ENCODE measurements at regions not wholly inside any gene's neighbourhood (a gene's known extent, or its start where the extent isn't known, plus 50 kb on each side); places are given as distances from the start of the nearest gene placed in this dataset.

GRCh38 chr5:162591724-162592123 lies 524.2 kb downstream of the GABRG2 start:
- H3K4me3 Mint-ChIP-seq, result no peak overlapping the region
- DNase-seq (ENCODE audit: low spot score) (no peak), ATAC-seq (no peak)
- no peak overlapping the region for H3K27ac Mint-ChIP-seq
- TF ChIP-seq ZBTB43 (CRISPR knock-in tag; IDR thresholded peaks at IDR 0.05), result no peak
- TF ChIP-seq ZNF317 (CRISPR knock-in tag; IDR thresholded peaks at IDR 0.05; ENCODE audit: borderline replicate concordance, low read depth), result peak; percentile 97
- no peak for TF ChIP-seq SOX15 (CRISPR knock-in tag; IDR thresholded peaks at IDR 0.05)
- TF ChIP-seq ZNF232 (CRISPR knock-in tag; IDR thresholded peaks at IDR 0.05), result no peak
- no peaks in the 10 kb centered on the region for H3K27me3 Mint-ChIP-seq (ENCODE audit: low read depth)
- CTCF ChIA-PET, result no interaction called here
- peaks cover 3% of the 10 kb centered on the region; the same call in 1 of the 2 replicates for H3K4me1 Mint-ChIP-seq
- H3K9me3 Mint-ChIP-seq, result peaks cover 38% of the 10 kb centered on the region
- H3K36me3 Mint-ChIP-seq, result peaks cover 17% of the 10 kb centered on the region
- POLR2A ChIA-PET, result no interaction called here

- H3K4me3 Mint-ChIP-seq, result no peak overlapping the region
- DNase-seq (ENCODE audit: low spot score) (no peak), ATAC-seq (peak; percentile 84)
- peaks cover 20% of the 10 kb centered on the region for H3K36me3 Mint-ChIP-seq
- no peak overlapping the region for H3K27ac Mint-ChIP-seq
- CTCF ChIA-PET, result interaction anchor here (0.5 kb wide), 1 partner anchor 753 kb away, joined by 5 read pairs; no protein-coding TSS in a partner anchor
- H3K9me3 Mint-ChIP-seq, result peaks cover 37% of the 10 kb centered on the region
- no peaks in the 10 kb centered on the region for H3K27me3 Mint-ChIP-seq (ENCODE audit: low read depth)
- H3K4me1 Mint-ChIP-seq, result peaks cover 3% of the 10 kb centered on the region; the same call in 1 of the 2 replicates
- POLR2A ChIA-PET, result no interaction called here
- TF ChIP-seq CTCF (IDR thresholded peaks at IDR 0.05), result peak; percentile 40; the same call in 1 of the 2 replicates
- TF ChIP-seq ZNF416 (CRISPR knock-in tag; IDR thresholded peaks at IDR 0.05), result 0 out of 2 replicates have a peak, but pooled peaks have one; percentile 4
- TF ChIP-seq RELA (CRISPR knock-in tag; IDR thresholded peaks at IDR 0.05; ENCODE audit: borderline replicate concordance), result no peak
These were observed 526.3 kb downstream of the GABRG2 start for GRCh38 chr5:162593881-162594280.

- Mint-ChIP-seq H3K27ac (no peak overlapping the region), H3K27me3 (ENCODE audit: low read depth) (no peaks in the 10 kb centered on the region), H3K4me1 (no peaks in the 10 kb centered on the region; the same call in 1 of the 2 replicates), H3K4me3 (no peak overlapping the region), H3K9me3 (peaks cover 33% of the 10 kb centered on the region), H3K36me3 (peaks cover 15% of the 10 kb centered on the region)
- no peak for DNase-seq (ENCODE audit: low spot score)
- TF ChIP-seq ZSCAN18 (CRISPR knock-in tag; IDR thresholded peaks at IDR 0.05), result no peak
- TF ChIP-seq MAX (CRISPR knock-in tag; IDR thresholded peaks at IDR 0.05), result no peak
- no peak for TF ChIP-seq ZNF138 (CRISPR knock-in tag; conservative IDR thresholded peaks at IDR 0.05)
- ChIA-PET POLR2A (no interaction called here), CTCF (no interaction called here)
- no peak for ATAC-seq
These were observed 536.0 kb downstream of the GABRG2 start for GRCh38 chr5:162603443-162604070.

GRCh38 chr5:162607879-162608278 lies 540.3 kb downstream of the GABRG2 start:
- ATAC-seq (no peak), DNase-seq (ENCODE audit: low spot score) (no peak)
- H3K36me3 Mint-ChIP-seq, result peaks cover 12% of the 10 kb centered on the region
- no peaks in the 10 kb centered on the region for H3K27me3 Mint-ChIP-seq (ENCODE audit: low read depth)
- TF ChIP-seq MXD4 (CRISPR knock-in tag; IDR thresholded peaks at IDR 0.05; ENCODE audit: borderline replicate concordance) (no peak), ATF1 (CRISPR knock-in tag; IDR thresholded peaks at IDR 0.05) (no peak), ZNF232 (CRISPR knock-in tag; IDR thresholded peaks at IDR 0.05) (no peak), USF2 (CRISPR knock-in tag; IDR thresholded peaks at IDR 0.05) (no peak), MAX (CRISPR knock-in tag; IDR thresholded peaks at IDR 0.05) (no peak), GRHL2 (CRISPR knock-in tag; IDR thresholded peaks at IDR 0.05; ENCODE audit: insufficient replicate concordance, severe bottlenecking) (no peak), E2F5 (CRISPR knock-in tag; IDR thresholded peaks at IDR 0.05) (no peak), ESRRA (CRISPR knock-in tag; IDR thresholded peaks at IDR 0.05; ENCODE audit: borderline replicate concordance) (no peak), ATF3 (CRISPR knock-in tag; conservative IDR thresholded peaks at IDR 0.05) (no peak), IRF1 (CRISPR knock-in tag; IDR thresholded peaks at IDR 0.05) (no peak), EMX1 (CRISPR knock-in tag; IDR thresholded peaks at IDR 0.05) (no peak)
- no peak overlapping the region for H3K27ac Mint-ChIP-seq
- CTCF ChIA-PET, result interaction anchor here (0.6 to 1.0 kb wide), 6 partner anchors 14 to 360 kb away, joined by 3 to 6 read pairs (median 4); no protein-coding TSS in a partner anchor
- H3K4me3 Mint-ChIP-seq, result no peak overlapping the region
- peaks cover 5% of the 10 kb centered on the region; the same call in 1 of the 2 replicates for H3K4me1 Mint-ChIP-seq
- POLR2A ChIA-PET, result no interaction called here
- H3K9me3 Mint-ChIP-seq, result peaks cover 20% of the 10 kb centered on the region

Data from WTC11 (cell line).